B cell (primary cell): ENCODE measurements at regions not wholly inside any gene's neighbourhood (a gene's known extent, or its start where the extent isn't known, plus 50 kb on each side); places are given as distances from the start of the nearest gene placed in this dataset.

Experiments
- CTCF ChIP-seq: fragments of 200-600 bp; IDR thresholded peaks from one replicate; pipeline ENCODE4 v1.8.0; 2022; ENCODE audit warnings: antibody characterized with exemption, mild to moderate bottlenecking
- EZH2 ChIP-seq: IDR thresholded peaks from 2 replicates; pipeline ENCODE4 v1.6.1; 2012; ENCODE audit warnings: borderline replicate concordance, low read depth, mild to moderate bottlenecking, moderate library complexity, low read length; ENCODE audit not compliant: insufficient read depth, poor library complexity, severe bottlenecking

DNA sequence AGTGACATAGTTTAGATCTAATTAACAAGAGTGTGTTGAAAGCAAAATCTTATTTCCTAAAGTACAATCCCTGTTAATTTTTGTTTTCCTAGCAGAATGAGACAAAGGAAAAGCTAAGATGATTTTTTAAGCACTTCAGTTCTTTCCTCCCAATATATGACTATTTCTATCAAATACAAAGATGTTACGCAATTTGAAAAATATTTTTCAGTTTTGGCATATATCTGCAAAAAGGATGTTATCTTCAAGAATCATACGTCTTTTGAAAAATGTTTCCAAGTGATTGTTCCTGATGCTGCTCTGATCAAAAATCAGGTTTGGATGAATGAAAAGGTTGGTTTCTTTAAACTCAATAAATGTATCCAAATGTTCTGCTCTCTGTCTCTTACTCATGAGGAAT is 486.7 kb upstream of the CPEB2 start:
- TF ChIP-seq CTCF (no peak), EZH2 (no peak)
